ENCODE measurements at regions not wholly inside any gene's neighbourhood (a gene's known extent, or its start where the extent isn't known, plus 50 kb on each side); places are given as distances from the start of the nearest gene placed in this dataset.

DNA sequence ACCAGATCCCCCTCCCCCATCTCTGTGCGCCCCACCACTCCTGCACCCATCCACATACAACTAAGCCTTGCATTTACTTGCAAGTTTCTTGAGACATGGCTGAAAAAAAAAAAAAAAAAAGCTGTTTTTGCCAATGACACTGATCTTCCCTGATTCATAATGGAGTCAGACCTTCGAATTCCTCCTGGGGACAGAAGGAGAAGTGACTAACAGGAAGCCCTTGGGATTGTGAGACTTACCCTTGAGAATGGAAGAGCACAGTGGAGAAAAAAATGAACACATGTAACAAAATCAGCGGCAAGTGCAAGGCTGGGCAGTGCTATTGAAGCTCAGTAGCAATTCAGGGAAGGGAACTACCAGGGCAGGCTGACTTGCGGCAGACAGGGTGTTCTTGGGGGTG, 288.4 kb downstream of the BCOR start:
- Histone ChIP-seq H3K4me3 (ENCODE audit: low read depth, low read length) (no peak overlapping the region), H3K27me3 (ENCODE audit: control insufficient read depth, insufficient read depth, low read length) (no peaks in the 10 kb centered on the region), H3K36me3 (ENCODE audit: control insufficient read depth, insufficient read depth, low read length) (no peaks in the 10 kb centered on the region)
- CTCF ChIA-PET: no interaction called here
- TF ChIP-seq, protein P1, sequence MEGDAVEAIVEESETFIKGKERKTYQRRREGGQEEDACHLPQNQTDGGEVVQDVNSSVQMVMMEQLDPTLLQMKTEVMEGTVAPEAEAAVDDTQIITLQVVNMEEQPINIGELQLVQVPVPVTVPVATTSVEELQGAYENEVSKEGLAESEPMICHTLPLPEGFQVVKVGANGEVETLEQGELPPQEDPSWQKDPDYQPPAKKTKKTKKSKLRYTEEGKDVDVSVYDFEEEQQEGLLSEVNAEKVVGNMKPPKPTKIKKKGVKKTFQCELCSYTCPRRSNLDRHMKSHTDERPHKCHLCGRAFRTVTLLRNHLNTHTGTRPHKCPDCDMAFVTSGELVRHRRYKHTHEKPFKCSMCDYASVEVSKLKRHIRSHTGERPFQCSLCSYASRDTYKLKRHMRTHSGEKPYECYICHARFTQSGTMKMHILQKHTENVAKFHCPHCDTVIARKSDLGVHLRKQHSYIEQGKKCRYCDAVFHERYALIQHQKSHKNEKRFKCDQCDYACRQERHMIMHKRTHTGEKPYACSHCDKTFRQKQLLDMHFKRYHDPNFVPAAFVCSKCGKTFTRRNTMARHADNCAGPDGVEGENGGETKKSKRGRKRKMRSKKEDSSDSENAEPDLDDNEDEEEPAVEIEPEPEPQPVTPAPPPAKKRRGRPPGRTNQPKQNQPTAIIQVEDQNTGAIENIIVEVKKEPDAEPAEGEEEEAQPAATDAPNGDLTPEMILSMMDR (IDR thresholded peaks at IDR 0.05; ENCODE audit: insufficient read depth, low read depth, low read length): no peak
- DNase-seq (ENCODE audit: low read depth): peak; percentile 45
- POLR2A ChIA-PET: no interaction called here

DNA sequence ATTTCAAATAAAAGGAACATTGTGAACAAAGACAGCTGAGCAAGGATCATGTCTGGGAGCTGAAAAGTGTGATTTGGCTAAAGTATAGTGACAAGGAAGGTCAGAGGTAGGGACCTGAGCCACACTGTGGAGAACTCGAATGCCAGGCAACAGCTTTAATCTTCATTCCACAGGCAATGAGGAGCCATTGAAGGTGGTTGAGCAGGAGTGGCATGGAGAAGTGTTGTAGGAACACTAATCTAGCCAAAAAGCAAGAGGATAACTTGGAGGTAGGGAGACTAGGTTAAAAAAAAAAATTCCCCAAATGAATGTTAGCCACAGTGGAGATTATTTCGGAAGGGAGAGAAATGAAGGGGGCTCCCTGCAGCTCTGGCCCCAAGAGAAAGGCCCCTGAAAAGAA, 286.9 kb downstream of the BCOR start:
- no peak for DNase-seq (ENCODE audit: low read depth)
- POLR2A ChIA-PET: no interaction called here
- Histone ChIP-seq H3K27me3 (ENCODE audit: control insufficient read depth, insufficient read depth, low read length) (no peaks in the 10 kb centered on the region), H3K36me3 (ENCODE audit: control insufficient read depth, insufficient read depth, low read length) (no peaks in the 10 kb centered on the region), H3K4me3 (ENCODE audit: low read depth, low read length) (no peak overlapping the region)
- TF ChIP-seq, protein P1 (IDR thresholded peaks at IDR 0.05; ENCODE audit: insufficient read depth, low read depth, low read length): no peak
- CTCF ChIA-PET: no interaction called here

DNA sequence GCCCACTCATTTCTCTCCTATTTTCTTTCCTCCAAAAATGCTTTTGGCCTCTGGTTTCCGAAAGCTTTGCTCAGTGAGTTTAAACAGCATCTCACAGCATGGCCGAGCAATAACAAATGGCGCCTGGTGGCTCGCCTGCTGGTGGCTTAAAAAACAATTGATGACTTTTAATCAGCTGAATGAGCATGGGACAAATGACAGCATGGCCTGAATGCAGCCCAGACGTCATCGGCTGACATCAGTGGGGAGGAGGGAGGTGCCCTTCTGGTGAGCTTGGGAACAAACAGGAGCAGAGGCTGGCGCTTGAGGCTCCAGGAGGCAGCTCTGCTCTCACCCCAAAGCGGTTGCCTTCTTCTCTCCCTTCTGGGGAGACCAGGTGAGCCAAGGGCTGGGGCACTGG, 286.4 kb downstream of the BCOR start:
- Histone ChIP-seq H3K4me3 (ENCODE audit: low read depth, low read length) (no peak overlapping the region), H3K36me3 (ENCODE audit: control insufficient read depth, insufficient read depth, low read length) (no peaks in the 10 kb centered on the region), H3K27me3 (ENCODE audit: control insufficient read depth, insufficient read depth, low read length) (no peaks in the 10 kb centered on the region)
- TF ChIP-seq, protein P1 (IDR thresholded peaks at IDR 0.05; ENCODE audit: insufficient read depth, low read depth, low read length): no peak
- no peak for DNase-seq (ENCODE audit: low read depth)
- POLR2A ChIA-PET: no interaction called here
- CTCF ChIA-PET: no interaction called here

DNA sequence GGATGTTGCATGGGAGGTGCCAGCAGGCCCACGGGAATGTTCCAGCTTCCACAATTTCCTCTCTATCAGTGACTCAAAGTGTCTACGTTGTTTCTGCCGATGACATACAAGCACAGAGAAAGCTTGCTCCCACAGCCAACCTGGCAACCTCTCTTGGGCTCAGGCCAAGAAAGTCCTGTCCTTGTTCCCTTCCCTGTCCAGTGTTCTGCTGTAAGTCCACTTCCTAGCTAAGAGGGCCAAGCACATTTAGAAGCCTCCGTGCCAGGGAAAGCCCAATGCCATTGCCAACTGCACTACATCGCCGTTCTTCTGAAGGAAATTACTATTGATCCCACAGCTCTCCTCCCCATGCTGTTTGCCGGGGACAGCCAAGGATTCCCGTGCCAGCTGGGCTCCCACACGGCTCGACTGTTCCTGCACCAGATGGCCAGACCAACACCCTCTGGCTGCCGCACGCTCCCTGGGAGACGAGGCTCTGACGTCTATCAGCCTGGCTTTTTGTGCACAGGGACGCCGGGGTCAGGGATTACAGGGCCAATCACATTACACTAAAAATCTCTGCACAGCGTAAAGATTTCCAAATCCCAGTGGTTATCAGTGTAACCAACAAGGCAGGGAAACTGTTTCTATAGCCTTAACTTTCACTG, 284.0 kb downstream of the BCOR start:
- CTCF ChIA-PET: interaction anchor here (0.9 kb wide), 2 partner anchors 9 to 56 kb away, joined by 3 read pairs; no protein-coding TSS in a partner anchor

DNA sequence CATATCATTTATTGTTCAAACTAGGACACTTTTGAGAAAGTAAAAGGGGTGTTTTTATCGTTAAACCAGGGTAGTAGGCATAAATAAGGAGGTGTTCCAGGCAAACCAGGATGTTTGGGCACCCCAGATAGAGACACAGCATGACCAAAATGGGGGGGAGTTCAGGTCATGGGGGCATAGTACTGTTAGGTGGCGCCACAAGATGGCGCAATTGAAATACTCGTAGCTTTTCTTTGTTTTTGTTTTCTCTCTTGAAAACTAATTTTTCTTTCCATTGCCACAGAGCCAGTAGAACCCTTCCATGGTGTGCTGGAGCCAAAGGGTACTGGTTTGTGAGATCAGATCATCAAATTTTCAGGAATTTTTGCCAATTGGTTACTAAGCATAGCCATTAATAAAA, 283.4 kb downstream of the BCOR start:
- Histone ChIP-seq H3K27me3 (ENCODE audit: control insufficient read depth, insufficient read depth, low read length) (no peaks in the 10 kb centered on the region), H3K36me3 (ENCODE audit: control insufficient read depth, insufficient read depth, low read length) (no peaks in the 10 kb centered on the region), H3K4me3 (ENCODE audit: low read depth, low read length) (no peak overlapping the region)
- CTCF ChIA-PET: interaction anchor here (0.9 to 1.2 kb wide), 2 partner anchors 9 to 453 kb away, joined by 3 read pairs; no protein-coding TSS in a partner anchor
- TF ChIP-seq, protein P1 (IDR thresholded peaks at IDR 0.05; ENCODE audit: insufficient read depth, low read depth, low read length): peak; percentile 44
- DNase-seq (ENCODE audit: low read depth): no peak
- POLR2A ChIA-PET: no interaction called here

More for the DNA sequence above, 284.0 kb downstream of the BCOR start:
- H3K36me3 ChIP-seq (ENCODE audit: control insufficient read depth, insufficient read depth, low read length): no peaks in the 10 kb centered on the region
- H3K27me3 ChIP-seq (ENCODE audit: control insufficient read depth, insufficient read depth, low read length): no peaks in the 10 kb centered on the region
- no peak overlapping the region for H3K4me3 ChIP-seq (ENCODE audit: low read depth, low read length)
- TF ChIP-seq, protein P1 (IDR thresholded peaks at IDR 0.05; ENCODE audit: insufficient read depth, low read depth, low read length): no peak
- DNase-seq (ENCODE audit: low read depth): no peak
- POLR2A ChIA-PET: interaction anchor here (0.6 kb wide), 1 partner anchor 342 kb away, joined by 3 read pairs; no protein-coding TSS in a partner anchor

All from BJ (cell line).